Neutrophil (primary cell): ENCODE measurements at regions not wholly inside any gene's neighbourhood (a gene's known extent, or its start where the extent isn't known, plus 50 kb on each side); places are given as distances from the start of the nearest gene placed in this dataset.

Source experiments
- H3K27ac ChIP-seq: fragments of 200-600 bp; sonication (generic); 2 replicates; pipeline ENCODE4 v1.5.1; 2016; ENCODE audit warnings: mild to moderate bottlenecking, moderate library complexity
- H3K27me3 ChIP-seq: fragments of 200-600 bp; sonication (generic); 2 replicates; pipeline ENCODE4 v1.6.0; 2016; ENCODE audit warnings: mild to moderate bottlenecking
- H3K36me3 ChIP-seq: fragments of 200-600 bp; sonication (generic); 2 replicates; pipeline ENCODE4 v1.5.1; 2017
- H3K4me1 ChIP-seq, 2 experiments: fragments of 200-600 bp in 1 of 2; sonication (generic) in 1 of 2; 1 replicate in 1 of 2; 2 replicates in 1 of 2; pipeline versions ENCODE4 v1.5.1 to v1.6.1; 2013 to 2016; ENCODE audit warnings: low read depth in 1 of 2, low read length in 1 of 2, mild to moderate bottlenecking in 1 of 2, moderate library complexity in 1 of 2; ENCODE audit not compliant: control insufficient read depth in 1 of 2, insufficient read depth in 1 of 2
- H3K4me3 ChIP-seq, 2 experiments: fragments of 200-600 bp in 1 of 2; sonication (generic) in 1 of 2; 1 replicate in 1 of 2; 2 replicates in 1 of 2; pipeline ENCODE4 v1.5.1; 2013 to 2016; ENCODE audit warnings: low read depth in 1 of 2, low read length in 1 of 2, mild to moderate bottlenecking in 1 of 2, moderate library complexity in 1 of 2
- H3K9me3 ChIP-seq: fragments of 200-600 bp; sonication (generic); 2 replicates; pipeline ENCODE4 v1.5.1; 2016
- CTCF ChIP-seq: fragments of 200-600 bp; sonication (generic); IDR thresholded peaks from 2 replicates; pipeline ENCODE4 v1.5.1; 2016; ENCODE audit warnings: antibody characterized with exemption

- Histone ChIP-seq H3K27me3 (peaks cover 12% of the 10 kb centered on the region), H3K27ac (no peak overlapping the region), H3K4me1 (no peaks in the 10 kb centered on the region), H3K9me3 (no peaks in the 10 kb centered on the region), H3K36me3 (no peaks in the 10 kb centered on the region), H3K4me3 (no peak overlapping the region)
- TF ChIP-seq CTCF = no peak
These were observed 536.0 kb downstream of the NPHP4 start for GRCh38 chr1:5456090-5456811.

- Histone ChIP-seq H3K27me3 (peaks cover 12% of the 10 kb centered on the region), H3K9me3 (no peaks in the 10 kb centered on the region), H3K36me3 (no peaks in the 10 kb centered on the region), H3K4me3 (no peak overlapping the region), H3K4me1 (no peaks in the 10 kb centered on the region), H3K27ac (no peak overlapping the region)
- no peak for TF ChIP-seq CTCF
These were observed 536.6 kb downstream of the NPHP4 start for GRCh38 chr1:5455651-5456050.

GRCh38 chr1:5455056-5455455, 537.2 kb downstream of the NPHP4 start:
- Histone ChIP-seq H3K36me3 (no peaks in the 10 kb centered on the region), H3K9me3 (no peaks in the 10 kb centered on the region), H3K4me1 (no peaks in the 10 kb centered on the region), H3K27me3 (peaks cover 12% of the 10 kb centered on the region), H3K27ac (no peak overlapping the region), H3K4me3 (no peak overlapping the region)
- no peak for TF ChIP-seq CTCF

- Histone ChIP-seq H3K4me1 (no peaks in the 10 kb centered on the region), H3K27me3 (peaks cover 12% of the 10 kb centered on the region), H3K27ac (no peak overlapping the region), H3K9me3 (no peaks in the 10 kb centered on the region), H3K4me3 (no peak overlapping the region), H3K36me3 (no peaks in the 10 kb centered on the region)
- TF ChIP-seq CTCF = no peak
These were observed 538.9 kb downstream of the NPHP4 start for GRCh38 chr1:5453347-5453746.

- Histone ChIP-seq H3K4me3 (no peak overlapping the region), H3K36me3 (no peaks in the 10 kb centered on the region), H3K9me3 (no peaks in the 10 kb centered on the region), H3K4me1 (no peaks in the 10 kb centered on the region), H3K27me3 (peaks cover 12% of the 10 kb centered on the region), H3K27ac (no peak overlapping the region)
- TF ChIP-seq CTCF = no peak
These were observed 540.6 kb downstream of the NPHP4 start for GRCh38 chr1:5451671-5452070.
